Activated CD8-positive, alpha-beta T cell treated with anti-CD3 and anti-CD28 coated beads for 36 hours (primary cell): ENCODE measurements at regions not wholly inside any gene's neighbourhood (a gene's known extent, or its start where the extent isn't known, plus 50 kb on each side); places are given as distances from the start of the nearest gene placed in this dataset.

Source experiments
- ATAC-seq: fragments of 200-7000 bp; cut with Tn5 transposase; one replicate; pipeline ENCODE4 v1.10.0; 2021; ENCODE audit warnings: mild to moderate bottlenecking, moderate library complexity
- CTCF ChIA-PET: fragments of 350-600 bp; sonication (Branson Sonifier 250); formaldehyde crosslinking; loops from one replicate; lab custom pipeline; 2021; ENCODE audit warnings: antibody characterized with exemption; lab: Charles Lee
- POLR2A ChIA-PET: fragments of 350-600 bp; sonication (Branson Sonifier 250); formaldehyde crosslinking; loops from one replicate; lab custom pipeline; 2021; ENCODE audit warnings: antibody characterized with exemption; lab: Charles Lee
- DNase-seq: peaks from one replicate; pipeline ENCODE4 v3.0.0-alpha.2; 2020
- H3K27ac Mint-ChIP-seq: one replicate; pipeline ENCODE4 v1.8.0; 2021; ENCODE audit warnings: mild to moderate bottlenecking, mixed read lengths
- H3K27me3 Mint-ChIP-seq: one replicate; pipeline ENCODE4 v1.8.0; 2021; ENCODE audit warnings: mixed read lengths
- H3K36me3 Mint-ChIP-seq: one replicate; pipeline ENCODE4 v1.8.0; 2021; ENCODE audit warnings: low read depth, mixed read lengths
- H3K4me1 Mint-ChIP-seq: one replicate; pipeline ENCODE4 v1.8.0; 2021; ENCODE audit warnings: low read depth, mixed read lengths
- H3K4me3 Mint-ChIP-seq: one replicate; pipeline ENCODE4 v1.8.0; 2021; ENCODE audit warnings: mild to moderate bottlenecking, moderate library complexity, mixed read lengths
- H3K9me3 Mint-ChIP-seq: one replicate; pipeline ENCODE4 v1.8.0; 2021; ENCODE audit warnings: mixed read lengths
- intact Hi-C: fragments of 100-400 bp; cut with micrococcal nuclease; formaldehyde crosslinking; loops from one replicate; pipeline ENCODE4 v1.10.0; 2022
- TF ChIP-seq, protein P1 (sequence below): fragments of 200-600 bp; IDR thresholded peaks from one replicate; pipeline ENCODE4 v1.8.0; 2022; ENCODE audit warnings: antibody characterized with exemption, mild to moderate bottlenecking

DNA sequence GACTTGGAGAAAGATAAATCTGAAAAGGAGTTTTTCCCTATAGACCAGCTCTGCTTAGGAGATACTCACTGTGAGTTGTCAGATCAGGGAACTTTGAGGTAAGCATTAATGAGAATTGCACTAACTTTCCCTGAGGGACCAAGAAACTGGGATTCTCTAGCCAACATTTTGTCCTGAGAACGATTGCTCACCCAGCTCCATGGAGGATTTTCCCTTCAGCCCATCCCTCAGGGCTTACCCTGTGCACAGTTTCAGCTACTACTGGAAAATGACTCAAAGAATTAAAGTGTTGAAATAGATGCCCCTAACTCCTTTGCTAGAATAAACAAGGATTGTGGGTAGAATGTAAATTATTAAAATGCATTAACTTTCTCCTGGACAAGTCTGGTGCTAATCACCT lies 237.2 kb upstream of the IL12B start:
- DNase-seq (no peak), ATAC-seq (no peak)
- H3K27ac Mint-ChIP-seq = no peak overlapping the region
- intact Hi-C loops = no loop called here
- no peaks in the 10 kb centered on the region for H3K9me3 Mint-ChIP-seq
- H3K27me3 Mint-ChIP-seq = peaks cover 13% of the 10 kb centered on the region
- CTCF ChIA-PET = no interaction called here
- no peaks in the 10 kb centered on the region for H3K36me3 Mint-ChIP-seq
- POLR2A ChIA-PET = no interaction called here
- TF ChIP-seq, protein P1, sequence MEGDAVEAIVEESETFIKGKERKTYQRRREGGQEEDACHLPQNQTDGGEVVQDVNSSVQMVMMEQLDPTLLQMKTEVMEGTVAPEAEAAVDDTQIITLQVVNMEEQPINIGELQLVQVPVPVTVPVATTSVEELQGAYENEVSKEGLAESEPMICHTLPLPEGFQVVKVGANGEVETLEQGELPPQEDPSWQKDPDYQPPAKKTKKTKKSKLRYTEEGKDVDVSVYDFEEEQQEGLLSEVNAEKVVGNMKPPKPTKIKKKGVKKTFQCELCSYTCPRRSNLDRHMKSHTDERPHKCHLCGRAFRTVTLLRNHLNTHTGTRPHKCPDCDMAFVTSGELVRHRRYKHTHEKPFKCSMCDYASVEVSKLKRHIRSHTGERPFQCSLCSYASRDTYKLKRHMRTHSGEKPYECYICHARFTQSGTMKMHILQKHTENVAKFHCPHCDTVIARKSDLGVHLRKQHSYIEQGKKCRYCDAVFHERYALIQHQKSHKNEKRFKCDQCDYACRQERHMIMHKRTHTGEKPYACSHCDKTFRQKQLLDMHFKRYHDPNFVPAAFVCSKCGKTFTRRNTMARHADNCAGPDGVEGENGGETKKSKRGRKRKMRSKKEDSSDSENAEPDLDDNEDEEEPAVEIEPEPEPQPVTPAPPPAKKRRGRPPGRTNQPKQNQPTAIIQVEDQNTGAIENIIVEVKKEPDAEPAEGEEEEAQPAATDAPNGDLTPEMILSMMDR = no peak
- no peaks in the 10 kb centered on the region for H3K4me1 Mint-ChIP-seq
- no peak overlapping the region for H3K4me3 Mint-ChIP-seq

DNA sequence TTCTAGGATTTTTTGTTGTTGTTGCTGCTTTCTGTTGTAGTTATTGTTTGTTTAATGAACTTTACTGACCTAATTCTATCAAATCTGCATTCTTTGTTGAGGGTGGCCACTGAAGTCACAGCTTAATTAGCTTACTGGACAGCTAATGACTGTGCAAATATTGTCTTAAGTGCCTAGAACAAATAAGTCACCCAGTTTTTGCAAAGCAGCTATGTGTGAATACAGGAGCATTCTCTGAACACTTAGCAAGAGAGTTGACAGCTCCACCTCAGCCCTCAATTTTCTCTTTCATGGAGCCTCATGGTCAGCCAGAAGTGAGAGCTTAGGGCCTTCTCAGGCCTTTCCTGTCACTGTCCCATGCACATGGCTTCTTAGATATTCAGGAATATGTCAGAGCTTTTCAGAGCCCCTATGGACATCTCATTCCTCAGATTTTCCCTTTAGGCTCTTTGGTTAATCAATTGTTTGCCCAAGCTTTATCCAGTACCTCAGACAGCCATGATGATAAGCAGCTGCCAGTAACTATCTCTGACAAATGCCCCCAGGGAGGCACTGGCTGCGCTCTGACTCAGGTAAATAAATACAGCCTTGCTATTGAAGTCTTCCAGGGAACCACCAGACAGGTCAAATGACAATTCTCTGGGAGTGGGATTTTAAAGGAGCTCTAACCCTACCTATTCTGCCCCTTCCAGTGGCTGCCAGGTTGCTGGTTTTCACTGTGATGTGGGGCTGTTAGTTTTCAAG lies 241.4 kb upstream of the IL12B start:
- intact Hi-C loops = no loop called here
- POLR2A ChIA-PET = no interaction called here
- TF ChIP-seq, protein P1 = no peak
- no peaks in the 10 kb centered on the region for H3K9me3 Mint-ChIP-seq
- no peak overlapping the region for H3K27ac Mint-ChIP-seq
- ATAC-seq = no peak
- CTCF ChIA-PET = interaction anchor here (0.6 kb wide), 1 partner anchor 419 kb away, joined by 3 read pairs; no protein-coding TSS in a partner anchor
- H3K27me3 Mint-ChIP-seq = peaks cover 17% of the 10 kb centered on the region
- DNase-seq = no peak
- H3K4me3 Mint-ChIP-seq = no peak overlapping the region
- H3K36me3 Mint-ChIP-seq = no peaks in the 10 kb centered on the region
- H3K4me1 Mint-ChIP-seq = no peaks in the 10 kb centered on the region

DNA sequence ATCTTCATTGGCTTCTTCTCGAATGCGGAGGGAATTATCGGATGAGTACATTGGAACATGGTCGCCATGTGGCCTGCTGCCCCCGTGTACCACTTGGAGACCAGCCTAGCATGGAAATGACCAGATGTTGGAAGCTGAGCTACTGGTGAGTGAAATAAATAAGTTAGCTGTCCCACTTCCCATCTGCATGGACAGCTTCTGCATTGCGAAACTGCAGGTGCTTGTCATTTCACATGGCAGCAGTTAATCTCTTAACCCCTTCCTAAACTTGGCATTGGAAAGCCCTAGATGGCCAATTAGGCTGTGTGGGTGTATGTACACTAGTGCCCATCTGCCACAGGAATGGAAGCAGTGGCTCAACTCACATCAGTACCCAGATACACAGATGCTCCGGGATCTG lies 246.6 kb upstream of the IL12B start:
- Mint-ChIP-seq H3K36me3 (no peaks in the 10 kb centered on the region), H3K4me1 (no peaks in the 10 kb centered on the region), H3K4me3 (no peak overlapping the region), H3K27ac (no peak overlapping the region), H3K27me3 (peaks cover 11% of the 10 kb centered on the region), H3K9me3 (no peaks in the 10 kb centered on the region)
- no peak for ATAC-seq
- ChIA-PET POLR2A (interaction anchor here (0.6 kb wide), 1 partner anchor 651 kb away, joined by 3 read pairs; no protein-coding TSS in a partner anchor), CTCF (no interaction called here)
- TF ChIP-seq, protein P1 = no peak
- intact Hi-C loops = no loop called here
- DNase-seq = no peak

DNA sequence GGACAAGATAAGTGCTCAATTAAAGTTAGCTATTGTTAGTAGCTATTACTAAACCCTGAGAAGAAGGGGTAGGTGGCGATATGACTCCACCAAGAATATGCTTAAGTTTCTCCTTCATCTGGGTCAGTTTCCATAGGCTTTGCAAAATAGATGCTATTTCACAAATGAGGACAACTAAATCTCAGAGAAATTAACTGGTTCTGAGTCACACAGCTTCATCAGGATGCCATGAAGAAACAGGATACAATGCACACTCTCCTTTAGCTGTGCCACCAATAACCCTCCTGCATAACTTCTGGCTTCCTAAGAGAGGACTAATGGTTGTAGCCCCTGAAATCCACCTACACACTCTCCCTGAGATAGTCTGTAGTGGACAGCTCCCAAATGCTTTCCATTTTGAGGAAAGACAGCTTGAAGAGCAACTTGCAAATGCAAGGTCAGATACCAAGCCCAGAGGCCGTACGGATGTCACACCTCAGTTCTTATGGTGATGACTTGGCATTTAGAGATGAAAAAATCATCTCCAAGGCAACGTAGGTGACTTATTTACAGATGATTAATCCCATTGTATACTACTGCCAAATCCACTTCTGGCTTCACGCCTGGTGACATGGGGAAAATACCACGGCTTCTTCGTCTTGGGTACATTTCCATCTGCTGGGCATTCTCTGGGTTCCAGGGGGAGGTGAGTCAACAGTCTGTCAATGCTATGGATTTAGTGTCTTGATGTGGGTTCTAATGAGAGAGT lies 251.4 kb upstream of the IL12B start:
- ATAC-seq = no peak

More for the DNA sequence above, 251.4 kb upstream of the IL12B start:
- Mint-ChIP-seq H3K27me3 (peaks cover 5% of the 10 kb centered on the region), H3K9me3 (peaks cover 3% of the 10 kb centered on the region), H3K4me3 (no peak overlapping the region), H3K4me1 (no peaks in the 10 kb centered on the region), H3K27ac (no peak overlapping the region), H3K36me3 (no peaks in the 10 kb centered on the region)
- no peak for DNase-seq
- TF ChIP-seq, protein P1 = no peak
- CTCF ChIA-PET = interaction anchor here (1.0 kb wide), 1 partner anchor 425 kb away, joined by 3 read pairs; no protein-coding TSS in a partner anchor
- intact Hi-C loops = no loop called here
- POLR2A ChIA-PET = no interaction called here
